LNCaP clone FGC (cell line): ENCODE measurements at regions not wholly inside any gene's neighbourhood (a gene's known extent, or its start where the extent isn't known, plus 50 kb on each side); places are given as distances from the start of the nearest gene placed in this dataset.

Experiments
- DNase-seq: peaks from one replicate; pipeline ENCODE4 v3.0.0-alpha.2; 2011; ENCODE audit warnings: low read depth
- H3K4me3 ChIP-seq: 2 replicates; pipeline ENCODE4 v1.5.1; 2011; ENCODE audit warnings: mild to moderate bottlenecking, low read depth, low read length, control low read depth
- TF ChIP-seq, protein P1 (sequence below): IDR thresholded peaks from 2 replicates; pipeline ENCODE4 v1.5.1; 2012; ENCODE audit warnings: mild to moderate bottlenecking; ENCODE audit not compliant: control insufficient read depth, insufficient read depth; ENCODE audit errors: extremely low read depth

DNA sequence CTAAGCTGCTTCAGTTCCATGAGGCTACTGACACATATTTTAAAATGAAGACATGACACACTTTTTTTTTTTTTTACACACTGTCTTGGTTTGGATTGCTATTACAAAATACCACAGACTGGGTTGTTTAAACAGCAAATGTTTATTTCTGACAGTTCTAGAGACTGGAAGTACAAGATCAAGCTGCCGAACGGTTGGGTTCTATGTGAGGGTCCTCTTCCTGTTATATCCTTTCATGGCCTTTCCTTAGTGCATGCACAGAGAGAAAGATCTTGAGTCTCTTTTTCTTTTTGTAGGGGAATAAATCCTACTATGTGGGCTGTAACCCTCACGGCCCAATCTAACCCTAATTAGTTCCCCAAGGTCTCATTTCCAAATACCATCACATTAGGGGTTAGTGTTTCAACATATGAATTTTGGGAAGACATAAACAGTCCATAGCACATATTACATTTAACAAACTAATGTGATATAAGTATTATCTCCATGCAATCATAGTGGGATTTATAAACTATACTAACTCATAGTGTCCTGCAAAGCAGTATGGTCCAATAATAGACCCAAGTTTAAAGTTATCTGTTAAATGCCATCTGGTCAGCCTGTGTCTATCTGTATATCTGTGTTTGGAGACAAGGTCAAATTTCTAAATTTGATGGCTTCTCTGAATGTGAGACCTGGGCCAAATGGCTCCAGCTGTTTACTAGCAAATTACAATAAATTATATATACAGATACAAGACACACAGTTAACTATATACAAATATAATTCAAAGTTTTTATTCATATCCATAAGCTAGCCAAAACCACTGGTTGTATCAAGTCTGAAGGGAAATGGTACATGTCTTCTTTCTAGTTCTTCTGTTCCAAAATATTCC, 90.3 kb upstream of the NREP start:
- no peak overlapping the region for H3K4me3 ChIP-seq
- TF ChIP-seq, protein P1, sequence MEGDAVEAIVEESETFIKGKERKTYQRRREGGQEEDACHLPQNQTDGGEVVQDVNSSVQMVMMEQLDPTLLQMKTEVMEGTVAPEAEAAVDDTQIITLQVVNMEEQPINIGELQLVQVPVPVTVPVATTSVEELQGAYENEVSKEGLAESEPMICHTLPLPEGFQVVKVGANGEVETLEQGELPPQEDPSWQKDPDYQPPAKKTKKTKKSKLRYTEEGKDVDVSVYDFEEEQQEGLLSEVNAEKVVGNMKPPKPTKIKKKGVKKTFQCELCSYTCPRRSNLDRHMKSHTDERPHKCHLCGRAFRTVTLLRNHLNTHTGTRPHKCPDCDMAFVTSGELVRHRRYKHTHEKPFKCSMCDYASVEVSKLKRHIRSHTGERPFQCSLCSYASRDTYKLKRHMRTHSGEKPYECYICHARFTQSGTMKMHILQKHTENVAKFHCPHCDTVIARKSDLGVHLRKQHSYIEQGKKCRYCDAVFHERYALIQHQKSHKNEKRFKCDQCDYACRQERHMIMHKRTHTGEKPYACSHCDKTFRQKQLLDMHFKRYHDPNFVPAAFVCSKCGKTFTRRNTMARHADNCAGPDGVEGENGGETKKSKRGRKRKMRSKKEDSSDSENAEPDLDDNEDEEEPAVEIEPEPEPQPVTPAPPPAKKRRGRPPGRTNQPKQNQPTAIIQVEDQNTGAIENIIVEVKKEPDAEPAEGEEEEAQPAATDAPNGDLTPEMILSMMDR: no peak
- no peak for DNase-seq

DNA sequence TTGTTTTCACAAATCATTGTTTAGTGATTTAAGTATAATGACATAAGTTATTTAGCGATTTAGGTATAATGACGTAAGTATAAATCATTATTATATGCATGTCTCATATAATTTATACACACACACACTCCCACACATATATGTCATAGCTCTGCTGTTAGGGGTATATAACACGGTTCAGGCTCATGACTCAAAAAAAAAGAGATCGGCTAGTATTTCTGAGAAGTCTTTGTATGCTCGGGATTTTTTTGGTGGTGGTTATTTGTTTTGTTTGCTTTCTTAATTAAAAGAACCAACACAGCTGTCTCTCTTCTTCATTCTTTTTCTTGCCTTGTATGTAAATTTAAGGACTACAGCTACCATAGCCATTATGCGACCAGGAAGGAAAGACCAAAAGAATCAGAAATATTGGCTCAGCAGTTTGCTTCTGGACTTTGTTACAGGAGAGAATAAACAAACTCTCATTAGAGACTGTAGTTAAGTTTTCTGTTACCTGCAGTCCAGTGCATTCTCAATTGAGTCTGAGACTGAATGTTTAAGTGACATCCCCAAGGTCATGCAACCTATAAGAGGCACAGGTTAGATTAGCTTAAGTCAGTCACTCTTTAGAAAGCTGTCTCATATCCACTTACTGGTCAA, 83.2 kb upstream of the NREP start:
- H3K4me3 ChIP-seq: no peak overlapping the region
- no peak for DNase-seq

DNA sequence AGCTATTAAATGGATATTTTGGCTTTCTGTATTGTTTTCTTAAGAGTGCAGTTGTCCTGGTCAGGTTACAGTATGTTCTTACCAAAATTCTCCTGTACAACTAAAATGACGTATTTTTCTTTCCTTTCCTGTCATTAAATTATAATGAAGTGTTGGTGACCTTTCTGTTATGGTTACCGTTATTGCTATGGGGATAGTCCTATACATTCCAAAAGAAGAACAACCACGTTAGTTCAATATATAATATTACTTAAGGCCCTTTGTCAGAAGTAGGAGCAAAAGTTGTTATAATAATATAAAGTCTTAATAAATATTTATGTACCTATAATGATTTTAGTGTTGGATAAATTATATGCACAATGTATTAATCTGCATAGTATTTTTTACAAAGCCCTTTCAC, 82.4 kb upstream of the NREP start:
- TF ChIP-seq, protein P1: no peak

More for the DNA sequence above, 83.2 kb upstream of the NREP start:
- TF ChIP-seq, protein P1: no peak

DNA sequence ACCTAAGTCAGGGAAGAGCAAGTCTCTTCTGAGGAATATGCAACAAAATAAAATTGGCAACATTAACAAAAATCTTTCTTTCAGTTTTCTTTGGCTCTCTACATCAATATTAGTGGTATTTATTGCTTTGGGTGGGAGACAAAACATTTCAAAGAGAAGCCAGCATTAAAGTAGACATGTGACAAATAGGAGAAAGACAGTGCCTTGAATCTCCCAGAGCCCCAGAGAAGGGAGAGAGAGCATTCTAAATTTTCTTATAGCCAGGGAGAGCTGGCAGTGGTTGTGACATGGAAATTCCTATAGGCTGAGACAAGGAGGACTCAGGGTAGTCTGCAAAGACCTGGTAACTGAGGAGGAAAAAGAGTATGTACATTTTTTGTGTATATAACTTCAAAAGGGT, 79.4 kb upstream of the NREP start:
- no peak overlapping the region for H3K4me3 ChIP-seq
- TF ChIP-seq, protein P1: no peak
- DNase-seq: no peak

More for the DNA sequence above, 82.4 kb upstream of the NREP start:
- H3K4me3 ChIP-seq: no peak overlapping the region
- DNase-seq: no peak

DNA sequence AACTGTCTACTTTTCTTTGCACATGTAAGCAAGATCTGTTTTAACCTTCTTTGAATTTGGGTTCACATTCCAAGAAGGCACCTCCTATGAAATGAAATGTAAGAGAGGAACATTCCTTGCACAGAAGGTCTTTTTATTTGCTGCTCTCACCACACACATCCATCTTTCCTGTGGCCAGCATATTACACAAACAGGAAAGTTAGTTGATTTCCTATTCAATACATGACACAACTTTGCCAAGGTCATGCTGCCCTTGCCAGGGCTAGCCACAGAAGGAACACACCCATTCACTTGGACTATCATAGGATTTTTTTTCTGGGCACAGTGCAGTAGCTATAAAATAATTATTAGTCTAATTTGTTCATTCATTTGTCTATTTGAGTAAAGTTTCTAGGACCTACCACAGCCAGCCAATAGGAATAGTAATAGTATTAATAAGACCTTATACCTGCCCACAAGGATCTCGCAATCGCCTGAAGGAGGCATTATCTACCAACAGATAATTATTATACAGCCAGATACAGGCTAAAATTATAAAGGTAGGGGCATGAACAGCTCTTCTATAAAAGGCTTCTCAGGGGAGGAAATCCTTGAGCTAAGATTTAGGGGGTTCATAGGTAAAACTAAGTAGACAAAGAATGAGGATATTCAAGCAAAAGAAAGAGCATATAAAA, 78.1 kb upstream of the NREP start:
- TF ChIP-seq, protein P1: peak; percentile 24; the same call in 1 of the 2 replicates
- DNase-seq: no peak
- H3K4me3 ChIP-seq: no peak overlapping the region

DNA sequence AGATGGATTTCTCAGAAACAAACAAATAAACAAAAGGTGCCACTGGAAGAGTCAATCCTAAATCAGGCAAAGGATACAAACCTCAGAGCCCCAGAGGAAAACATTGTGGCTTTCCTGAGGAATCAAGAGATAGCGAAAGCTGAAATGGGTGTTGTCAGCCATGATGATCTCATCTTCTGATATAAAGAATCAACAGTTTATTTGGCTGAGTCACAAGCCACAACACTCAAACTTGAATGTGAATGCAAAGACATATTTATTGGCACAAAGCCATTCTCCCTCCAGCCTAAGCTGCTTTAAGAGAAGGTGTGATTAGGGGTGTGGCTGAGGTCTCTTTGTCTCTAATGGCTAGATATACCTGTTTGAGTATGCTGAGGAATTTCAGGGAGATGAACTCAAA, 73.3 kb upstream of the NREP start:
- H3K4me3 ChIP-seq: no peak overlapping the region
- TF ChIP-seq, protein P1: no peak
- DNase-seq: no peak
